H1 (cell line): ENCODE measurements at regions not wholly inside any gene's neighbourhood (a gene's known extent, or its start where the extent isn't known, plus 50 kb on each side); places are given as distances from the start of the nearest gene placed in this dataset.

Experiments used
- CTCF ChIA-PET: fragments of 300-600 bp; sonication (Branson Sonifier 250); formaldehyde crosslinking; loops from one replicate; lab custom pipeline; 2021; ENCODE audit not compliant: partially characterized antibody; lab: Charles Lee
- POLR2A ChIA-PET: fragments of 300-600 bp; sonication (Branson Sonifier 250); formaldehyde crosslinking; loops from one replicate; lab custom pipeline; 2021; ENCODE audit warnings: inconsistent platforms; ENCODE audit not compliant: partially characterized antibody; lab: Charles Lee
- DNase-seq, 2 experiments: peaks; one replicate each; pipeline versions ENCODE4 v3.0.0 to v3.0.0-alpha.2; 2010 to 2022; ENCODE audit warnings: low spot score in 2 of 2, low read depth in 1 of 2, mixed read lengths in 1 of 2
- FAIRE-seq: peaks from 2 replicates; lab custom pipeline; 2011; peaks lifted over from hg19 to GRCh38; lab: Jason Lieb, UNC
- H2AFZ ChIP-seq: 2 replicates; pipeline ENCODE4 v1.8.1; 2012; ENCODE audit warnings: low read length, inconsistent platforms
- H2AK5ac ChIP-seq: 2 replicates; pipeline ENCODE4 v1.6.1; 2013; ENCODE audit warnings: low read depth, low read length
- H2BK120ac ChIP-seq: replicated peaks from 2 replicates; pipeline ENCODE3; 2013; ENCODE audit warnings: low read depth, low read length, inconsistent platforms
- H2BK12ac ChIP-seq: 2 replicates; pipeline ENCODE4 v1.6.1; 2013; ENCODE audit warnings: low read depth, low read length
- H2BK15ac ChIP-seq: 2 replicates; pipeline ENCODE4 v1.6.1; 2013; ENCODE audit warnings: low read length
- H2BK20ac ChIP-seq: 2 replicates; pipeline ENCODE4 v1.6.1; 2013; ENCODE audit warnings: low read length
- H2BK5ac ChIP-seq: 2 replicates; pipeline ENCODE4 v1.6.1; 2013; ENCODE audit warnings: low read depth, low read length
- H3K14ac ChIP-seq: 2 replicates; pipeline ENCODE4 v1.6.1; 2013; ENCODE audit warnings: inconsistent platforms; ENCODE audit not compliant: insufficient read length
- H3K18ac ChIP-seq: 2 replicates; pipeline ENCODE4 v1.6.1; 2013; ENCODE audit warnings: low read length; ENCODE audit errors: extremely low read depth
- H3K23ac ChIP-seq: 2 replicates; pipeline ENCODE4 v1.6.1; 2013; ENCODE audit warnings: inconsistent platforms; ENCODE audit not compliant: insufficient read length
- H3K23me2 ChIP-seq: 2 replicates; pipeline ENCODE4 v1.6.1; 2013; ENCODE audit warnings: low read depth, low read length
- H3K27ac ChIP-seq: 2 replicates; pipeline ENCODE4 v1.6.1; 2011; ENCODE audit warnings: low read depth, low read length, inconsistent platforms
- H3K27me3 ChIP-seq, 4 experiments: replicated peaks in 1 of 4; 1 replicate in 1 of 4; 2 replicates in 3 of 4; pipeline versions ENCODE4 v1.6.1 to v1.8.1; 2011 to 2013; ENCODE audit warnings: low read length in 3 of 4, mild to moderate bottlenecking in 3 of 4, inconsistent platforms in 2 of 4, mixed read lengths in 2 of 4, moderate library complexity in 1 of 4; ENCODE audit not compliant: control insufficient read depth in 3 of 4, insufficient read depth in 3 of 4; ENCODE audit errors: extremely low read depth in 1 of 4
- H3K36me3 ChIP-seq, 4 experiments: 2 replicates each; pipeline versions ENCODE4 v1.6.1 to v1.8.1; 2011 to 2013; ENCODE audit warnings: mild to moderate bottlenecking in 4 of 4, low read length in 3 of 4, moderate library complexity in 2 of 4, control low read depth in 1 of 4, inconsistent platforms in 1 of 4; ENCODE audit not compliant: insufficient read depth in 4 of 4, control insufficient read depth in 2 of 4
- H3K4ac ChIP-seq: replicated peaks from 2 replicates; pipeline ENCODE3; 2013; ENCODE audit warnings: low read length, low read depth, mixed read lengths, inconsistent platforms; ENCODE audit not compliant: insufficient read length
- H3K4me1 ChIP-seq, 4 experiments: replicated peaks in 1 of 4; 1 replicate in 1 of 4; 2 replicates in 3 of 4; pipeline versions ENCODE4 v1.6.1 to v1.8.1; 2011 to 2013; ENCODE audit warnings: low read length in 3 of 4, inconsistent platforms in 2 of 4, mixed read lengths in 1 of 4; ENCODE audit not compliant: insufficient read depth in 4 of 4, control insufficient read depth in 3 of 4
- H3K4me2 ChIP-seq, 2 experiments: 2 replicates each; pipeline versions ENCODE4 v1.6.1 to v1.8.1; 2011 to 2013; ENCODE audit warnings: low read depth in 2 of 2, low read length in 2 of 2, control low read depth in 1 of 2, inconsistent platforms in 1 of 2, mild to moderate bottlenecking in 1 of 2; ENCODE audit not compliant: insufficient read depth in 1 of 2
- H3K4me3 ChIP-seq, 4 experiments: fragments of 200-600, 300-600 bp in 1 of 4; sonication (generic), shearing (Covaris generic), sonication (Bioruptor Twin) in 1 of 4; 2 replicates each; pipeline versions ENCODE4 v1.5.1 to v1.8.1; 2011 to 2016; ENCODE audit warnings: low read length in 4 of 4, low read depth in 3 of 4, control low read depth in 2 of 4, inconsistent platforms in 2 of 4, mild to moderate bottlenecking in 2 of 4, mixed read lengths in 1 of 4, moderate library complexity in 1 of 4; ENCODE audit not compliant: insufficient read depth in 2 of 4; ENCODE audit errors: extremely low read depth in 1 of 4
- H3K56ac ChIP-seq: replicated peaks from 2 replicates; pipeline ENCODE3; 2013; ENCODE audit warnings: low read depth, mild to moderate bottlenecking, mixed read lengths, low read length, inconsistent platforms; ENCODE audit not compliant: insufficient read length
- H3K79me1 ChIP-seq: 2 replicates; pipeline ENCODE4 v1.6.1; 2013; ENCODE audit warnings: low read depth, low read length, control low read depth
- H3K79me2 ChIP-seq, 2 experiments: 2 replicates each; pipeline versions ENCODE4 v1.6.1 to v1.8.1; 2012 to 2013; ENCODE audit warnings: low read length in 2 of 2, mild to moderate bottlenecking in 2 of 2, inconsistent platforms in 1 of 2; ENCODE audit not compliant: insufficient read depth in 2 of 2, control insufficient read depth in 1 of 2
- H3K9ac ChIP-seq, 4 experiments: replicated peaks in 1 of 4; 1 replicate in 1 of 4; 2 replicates in 3 of 4; pipeline versions ENCODE4 v1.6.1 to v1.8.1; 2011 to 2013; ENCODE audit warnings: low read depth in 3 of 4, low read length in 3 of 4, control low read depth in 2 of 4, mild to moderate bottlenecking in 2 of 4, moderate library complexity in 2 of 4, inconsistent platforms in 1 of 4; ENCODE audit errors: extremely low read depth in 1 of 4
- H3K9me3 ChIP-seq, 2 experiments: 2 replicates each; pipeline versions ENCODE4 v1.6.1 to v1.8.1; 2012 to 2013; ENCODE audit warnings: mild to moderate bottlenecking in 2 of 2, moderate library complexity in 2 of 2, control low read depth in 1 of 2, inconsistent platforms in 1 of 2, low read depth in 1 of 2, low read length in 1 of 2, mixed read lengths in 1 of 2; ENCODE audit not compliant: insufficient read depth in 2 of 2
- H4K20me1 ChIP-seq, 2 experiments: replicated peaks in 1 of 2; 2 replicates each; pipeline versions ENCODE3 to v1.8.1; 2011 to 2013; ENCODE audit warnings: inconsistent platforms in 2 of 2, low read length in 2 of 2, mild to moderate bottlenecking in 1 of 2; ENCODE audit not compliant: insufficient read depth in 2 of 2, control insufficient read depth in 1 of 2
- H4K5ac ChIP-seq: 2 replicates; pipeline ENCODE4 v1.6.1; 2013; ENCODE audit warnings: low read length, low read depth, mixed read lengths, inconsistent platforms; ENCODE audit not compliant: insufficient read length
- H4K8ac ChIP-seq: 2 replicates; pipeline ENCODE4 v1.8.0; 2013; ENCODE audit warnings: mild to moderate bottlenecking, moderate library complexity, low read length, inconsistent platforms; ENCODE audit not compliant: insufficient read depth; ENCODE audit errors: extremely low read depth
- H4K91ac ChIP-seq: replicated peaks from 2 replicates; pipeline ENCODE3; 2013; ENCODE audit warnings: low read length, mixed read lengths, inconsistent platforms; ENCODE audit not compliant: insufficient read length
- BACH1 ChIP-seq: IDR thresholded peaks from 2 replicates; pipeline ENCODE4 v1.6.1; 2012; ENCODE audit warnings: low read length, improper control_type of control experiment
- CBX5 ChIP-seq: fragments of 300-800, 300-1000 bp; sonication (generic); IDR thresholded peaks from 2 replicates; pipeline ENCODE4 v1.7.1; 2016; ENCODE audit warnings: antibody characterized with exemption, low read length, low read depth
- FOSL1 ChIP-seq: IDR thresholded peaks from 2 replicates; pipeline ENCODE4 v1.6.1; 2011; ENCODE audit warnings: mild to moderate bottlenecking, low read depth, low read length, moderate library complexity; ENCODE audit not compliant: insufficient read depth
- GABPA ChIP-seq: IDR thresholded peaks from 2 replicates; pipeline ENCODE4 v1.6.1; 2011; ENCODE audit warnings: mild to moderate bottlenecking, low read length, moderate library complexity, borderline replicate concordance; ENCODE audit not compliant: insufficient read depth
- GTF2F1 ChIP-seq: IDR thresholded peaks from 2 replicates; pipeline ENCODE4 v1.6.1; 2012; ENCODE audit warnings: low read depth, low read length, improper control_type of control experiment, borderline replicate concordance
- KDM5A ChIP-seq: fragments of 200-600 bp; IDR thresholded peaks from 2 replicates; pipeline ENCODE4 v1.7.1; 2012; ENCODE audit warnings: mild to moderate bottlenecking, low read length, inconsistent platforms, mixed read lengths
- POU5F1 ChIP-seq: IDR thresholded peaks from 2 replicates; pipeline ENCODE4 v1.6.1; 2011; ENCODE audit warnings: low read depth, mild to moderate bottlenecking, low read length, moderate library complexity
- SAP30 ChIP-seq: fragments of 300-600 bp; sonication (generic); IDR thresholded peaks from 2 replicates; pipeline ENCODE4 v1.7.1; 2012; ENCODE audit warnings: low read length, moderate library complexity, mild to moderate bottlenecking, inconsistent platforms; ENCODE audit not compliant: insufficient read depth, insufficient replicate concordance
- SIX5 ChIP-seq: IDR thresholded peaks from 2 replicates; pipeline ENCODE4 v1.6.1; 2011; ENCODE audit warnings: mild to moderate bottlenecking, low read depth, low read length
- SP2 ChIP-seq: IDR thresholded peaks from 2 replicates; pipeline ENCODE4 v1.6.1; 2012; ENCODE audit warnings: mild to moderate bottlenecking, low read length, inconsistent platforms
- TAF7 ChIP-seq: optimal IDR thresholded peaks from 2 replicates; pipeline ENCODE3; 2011; ENCODE audit warnings: low read depth, mild to moderate bottlenecking, inconsistent platforms, low read length, moderate library complexity, borderline replicate concordance
- TBP ChIP-seq: IDR thresholded peaks from 2 replicates; pipeline ENCODE4 v1.6.1; 2011; ENCODE audit warnings: low read depth, low read length, improper control_type of control experiment
- TEAD4 ChIP-seq: IDR thresholded peaks from 2 replicates; pipeline ENCODE4 v1.6.1; 2012; ENCODE audit warnings: low read depth, low read length, inconsistent platforms, mixed read lengths
- whole genome bisulfite sequencing, 2 experiments: shearing (Covaris generic) in 1 of 2; methylation state at CpG; one replicate each; pipeline versions ENCODE4 v1.1.6 to v1.1.7; 2013 to 2015; ENCODE audit warnings: low lambda C conversion rate in 2 of 2, mixed read lengths in 2 of 2, inconsistent platforms in 1 of 2, low coverage in 1 of 2, missing lambda C conversion rate in 1 of 2; ENCODE audit not compliant: insufficient replicate concordance in 2 of 2, insufficient coverage in 1 of 2, insufficient read length in 1 of 2; ENCODE audit errors: extremely low coverage in 1 of 2, missing lambda C conversion rate in 1 of 2; 5-methylcytosine and 5-hydroxymethylcytosine counted together

- H2BK12ac ChIP-seq = no peak overlapping the region
- no peak overlapping the region for H3K9ac ChIP-seq
- H3K23me2 ChIP-seq = no peaks in the 10 kb centered on the region
- no peaks in the 10 kb centered on the region for H3K4me1 ChIP-seq
- H3K4ac ChIP-seq = no peak overlapping the region
- no peak overlapping the region for H2BK20ac ChIP-seq
- no peaks in the 10 kb centered on the region for H3K79me1 ChIP-seq
- H4K8ac ChIP-seq = no peak overlapping the region
- H3K4me3 ChIP-seq = no peak overlapping the region
- no peak overlapping the region for H4K91ac ChIP-seq
- no peak for TF ChIP-seq GTF2F1
- no peak for TF ChIP-seq SP2
- no peak for TF ChIP-seq KDM5A
- no peak for TF ChIP-seq TAF7
- TF ChIP-seq SIX5 = no peak
- no peak for TF ChIP-seq SAP30
- TF ChIP-seq TEAD4 = no peak
- no peak for TF ChIP-seq FOSL1
- TF ChIP-seq BACH1 = no peak
- no peak for TF ChIP-seq TBP
- TF ChIP-seq GABPA = no peak
- no peak for TF ChIP-seq CBX5
- no peak for TF ChIP-seq POU5F1
- DNase-seq = peak in 1 of 2 experiments; percentile 11
- H3K23ac ChIP-seq = no peak overlapping the region
- CTCF ChIA-PET = interaction anchor here (0.9 to 1.4 kb wide), 3 partner anchors 15 to 26 kb away, joined by 3 to 4 read pairs (median 3); no protein-coding TSS in a partner anchor
- FAIRE-seq = no peak
- peaks cover 17 to 24% of the 10 kb centered on the region in 2 experiments for H3K9me3 ChIP-seq
- H2BK15ac ChIP-seq = no peak overlapping the region
- 90% methylated on average over 5 of the region's 5 CpGs; no CpG with 5 or more reads in 1 of the 2 experiments for WGBS, 2 experiments
- no peaks in the 10 kb centered on the region; a peak in 1 of 8 replicates for H3K36me3 ChIP-seq
- H3K14ac ChIP-seq = no peak overlapping the region
- POLR2A ChIA-PET = no interaction called here
- no peaks in the 10 kb centered on the region for H3K27me3 ChIP-seq
- no peak overlapping the region for H3K27ac ChIP-seq
- no peak overlapping the region for H3K4me2 ChIP-seq
- H4K20me1 ChIP-seq = no peaks in the 10 kb centered on the region
- H3K18ac ChIP-seq = no peak overlapping the region
- H2BK120ac ChIP-seq = no peak overlapping the region
- no peak overlapping the region for H2BK5ac ChIP-seq
- H4K5ac ChIP-seq = no peak overlapping the region
- no peaks in the 10 kb centered on the region for H3K79me2 ChIP-seq
- no peak overlapping the region for H2AK5ac ChIP-seq
- H3K56ac ChIP-seq = no peak overlapping the region
- no peak overlapping the region for H2AFZ ChIP-seq
Measured at GRCh38 chr2:128710242-128710641, 391.6 kb upstream of the HS6ST1 start.
